WTC11 (cell line): ENCODE measurements at regions not wholly inside any gene's neighbourhood (a gene's known extent, or its start where the extent isn't known, plus 50 kb on each side); places are given as distances from the start of the nearest gene placed in this dataset.

ENCODE experiments used
- ATAC-seq: fragments of 200-7000 bp; cut with Tn5 transposase; 2 replicates; pipeline ENCODE4 v1.10.0; 2021; ENCODE audit warnings: mild to moderate bottlenecking, moderate library complexity
- CTCF ChIA-PET: fragments of 300-600 bp; sonication (Branson Sonifier 250); formaldehyde crosslinking; loops from one replicate; lab custom pipeline; 2021; ENCODE audit warnings: antibody characterized with exemption; lab: Charles Lee
- POLR2A ChIA-PET: fragments of 350-600 bp; sonication (Branson Sonifier 250); formaldehyde crosslinking; loops from one replicate; lab custom pipeline; 2021; ENCODE audit warnings: antibody characterized with exemption; lab: Charles Lee
- DNase-seq: peaks from one replicate; pipeline ENCODE4 v3.0.0; 2021; ENCODE audit warnings: low spot score
- H3K27ac Mint-ChIP-seq: 2 replicates; pipeline ENCODE4 v1.8.0; 2021; ENCODE audit warnings: mixed read lengths
- H3K27me3 Mint-ChIP-seq: 2 replicates; pipeline ENCODE4 v1.8.0; 2021; ENCODE audit warnings: low read depth, mild to moderate bottlenecking, moderate library complexity, mixed read lengths
- H3K36me3 Mint-ChIP-seq: 2 replicates; pipeline ENCODE4 v1.8.0; 2021; ENCODE audit warnings: mixed read lengths
- H3K4me1 Mint-ChIP-seq: 2 replicates; pipeline ENCODE4 v1.8.0; 2022; ENCODE audit warnings: mixed read lengths
- H3K4me3 Mint-ChIP-seq: 2 replicates; pipeline ENCODE4 v1.8.0; 2021; ENCODE audit warnings: mild to moderate bottlenecking, moderate library complexity, mixed read lengths
- H3K9me3 Mint-ChIP-seq: 2 replicates; pipeline ENCODE4 v1.8.0; 2021; ENCODE audit warnings: mixed read lengths
- FOXP1 ChIP-seq: sonication (generic); formaldehyde crosslinking; IDR thresholded peaks from 2 replicates; pipeline ENCODE4 v1.8.0; 2022; ENCODE audit warnings: missing genetic modification reagents, mild to moderate bottlenecking, moderate library complexity, borderline replicate concordance
- NR2C2 ChIP-seq: sonication (generic); formaldehyde crosslinking; IDR thresholded peaks from 2 replicates; pipeline ENCODE4 v1.8.0; 2022; ENCODE audit warnings: mild to moderate bottlenecking, missing genetic modification reagents
- RORB ChIP-seq: fragments of 250-450 bp; sonication (Bioruptor Pico); IDR thresholded peaks from 2 replicates; pipeline ENCODE4 v1.9.0; 2021; ENCODE audit warnings: mild to moderate bottlenecking
- SOX15 ChIP-seq: fragments of 250-450 bp; sonication (Bioruptor Pico); IDR thresholded peaks from 2 replicates; pipeline ENCODE4 v1.9.0; 2021; ENCODE audit warnings: mild to moderate bottlenecking
- ZNF138 ChIP-seq: sonication (generic); formaldehyde crosslinking; conservative IDR thresholded peaks from 2 replicates; pipeline ENCODE4 v1.8.1; 2022; ENCODE audit warnings: mild to moderate bottlenecking, moderate library complexity, missing genetic modification reagents
- ZNF396 ChIP-seq: fragments of 250-450 bp; sonication (Bioruptor Pico); IDR thresholded peaks from 2 replicates; pipeline ENCODE4 v1.8.0; 2021; ENCODE audit warnings: mild to moderate bottlenecking, moderate library complexity, borderline replicate concordance
- TF ChIP-seq, protein P1 (sequence below): fragments of 250-450 bp; sonication (Bioruptor Pico); IDR thresholded peaks from 2 replicates; pipeline ENCODE4 v1.9.0; 2021; ENCODE audit warnings: mild to moderate bottlenecking
- TF ChIP-seq, protein P2 (sequence below): sonication (generic); formaldehyde crosslinking; IDR thresholded peaks from 2 replicates; pipeline ENCODE4 v1.8.0; 2022; ENCODE audit warnings: missing genetic modification reagents

DNA sequence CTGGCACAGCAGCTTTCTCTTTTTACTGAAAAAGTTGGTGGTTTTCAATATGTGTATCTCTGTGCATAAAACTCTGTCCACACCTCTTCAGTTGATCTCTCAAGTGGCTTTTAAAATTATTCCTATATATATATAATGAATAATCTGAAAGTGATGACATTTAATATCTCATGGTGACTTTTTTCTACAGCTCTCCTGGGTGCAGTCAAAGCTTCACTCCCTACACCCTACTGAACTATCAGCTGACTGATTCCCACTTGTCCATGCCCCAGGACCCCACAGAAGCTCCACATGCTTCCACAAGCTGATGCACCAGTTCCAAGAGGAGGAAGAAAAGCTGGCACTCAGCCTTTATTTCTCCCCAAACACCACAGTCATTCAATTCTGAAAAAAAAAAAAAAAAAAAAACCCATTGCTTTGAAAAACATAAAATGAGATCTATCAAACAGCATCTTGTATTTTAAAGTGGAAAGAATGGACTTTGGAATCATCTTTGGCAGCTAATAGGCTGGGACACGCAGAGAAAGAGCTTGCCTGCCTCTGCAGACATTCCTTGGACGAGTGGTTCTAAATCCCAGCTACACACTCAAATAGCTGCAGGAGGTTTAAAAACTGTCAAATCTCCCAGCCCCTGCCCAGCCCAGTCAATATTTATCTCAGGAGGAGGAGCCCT, 75.3 kb upstream of the GDF10 start (continued):
- TF ChIP-seq ZNF396 (CRISPR knock-in tag), result no peak
- TF ChIP-seq RORB (CRISPR knock-in tag), result no peak
- TF ChIP-seq ZNF138, result no peak

DNA sequence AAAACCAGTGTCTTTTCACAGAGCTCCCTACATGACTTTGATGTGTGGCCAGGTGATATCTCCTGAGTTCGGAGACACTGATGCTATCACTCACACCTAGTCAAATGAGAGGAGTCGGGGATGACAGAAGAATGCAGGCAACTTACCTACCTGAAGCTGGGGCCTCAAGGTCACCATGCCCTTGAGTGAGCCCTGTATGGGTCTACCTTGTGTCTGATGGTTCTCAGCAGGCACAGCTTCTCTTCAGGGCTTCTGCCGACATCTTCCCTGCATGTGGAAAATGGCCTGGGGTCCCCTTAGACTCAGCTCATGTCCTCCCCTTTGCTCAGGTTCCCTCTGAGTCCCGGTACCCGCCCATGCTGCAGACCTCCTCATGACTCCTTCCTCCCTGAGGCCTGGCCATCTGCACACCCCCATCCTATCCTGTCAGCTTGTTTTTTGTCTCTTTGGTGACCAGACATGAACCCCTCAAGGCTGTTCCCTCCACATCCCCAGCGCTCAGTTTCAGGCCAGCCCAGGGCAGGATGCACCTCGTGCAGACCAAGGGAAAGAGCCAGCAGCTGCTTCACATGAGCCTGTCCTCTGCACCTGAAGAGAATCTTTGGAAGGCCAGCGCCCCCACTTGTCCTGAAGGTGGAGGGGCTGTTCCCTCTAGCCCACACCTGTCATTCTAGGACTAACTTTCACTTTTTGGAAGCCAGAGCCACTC, 74.6 kb upstream of the GDF10 start:
- no peak for TF ChIP-seq FOXP1 (CRISPR knock-in tag)
- CTCF ChIA-PET, result interaction anchor here (0.7 to 3.2 kb wide), 11 partner anchors 9 to 231 kb away, joined by 3 to 19 read pairs (median 3); no protein-coding TSS in a partner anchor
- ATAC-seq, result peak; percentile 73
- H3K27ac Mint-ChIP-seq, result no peak overlapping the region
- H3K4me1 Mint-ChIP-seq, result peaks cover 3% of the 10 kb centered on the region
- H3K9me3 Mint-ChIP-seq, result peaks cover 20% of the 10 kb centered on the region
- H3K36me3 Mint-ChIP-seq, result peaks cover 11% of the 10 kb centered on the region
- H3K4me3 Mint-ChIP-seq, result no peak overlapping the region
- DNase-seq, result peak; percentile 29
- POLR2A ChIA-PET, result no interaction called here
- no peaks in the 10 kb centered on the region for H3K27me3 Mint-ChIP-seq

DNA sequence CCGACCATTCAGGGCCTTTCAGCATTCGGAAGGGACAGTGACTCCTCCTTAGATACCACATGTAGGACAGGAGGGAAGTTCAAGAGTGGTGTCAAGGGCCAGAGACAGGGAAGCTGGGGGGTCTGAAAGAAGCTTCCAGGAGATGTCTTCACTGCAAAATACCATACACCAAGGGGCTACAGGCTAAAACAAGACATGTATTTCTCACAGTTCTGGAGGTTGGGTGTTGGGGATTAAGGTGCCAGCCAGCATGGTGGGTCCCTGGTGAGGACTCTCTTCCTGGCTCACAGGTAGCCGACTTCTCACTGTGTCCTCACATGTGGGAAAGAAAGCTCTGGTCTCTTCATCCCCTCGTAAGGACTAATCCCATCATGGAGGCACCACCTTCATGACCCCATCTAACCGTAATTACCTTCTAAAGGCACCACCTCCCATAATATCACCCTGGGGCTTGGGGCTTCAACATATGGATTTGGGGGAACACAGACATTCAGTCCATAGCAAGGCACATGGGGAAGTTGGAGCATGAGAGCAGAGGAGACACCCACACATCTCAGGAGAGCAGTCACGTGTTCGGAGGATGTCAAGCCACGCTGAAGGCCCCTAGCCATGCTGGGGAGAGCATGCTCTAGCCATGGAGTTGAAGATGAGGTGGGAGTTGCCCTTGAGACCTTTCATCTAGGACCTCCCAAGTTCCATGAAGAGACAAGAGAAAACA, 73.9 kb upstream of the GDF10 start:
- H3K27me3 Mint-ChIP-seq, result no peaks in the 10 kb centered on the region
- TF ChIP-seq, protein P1, sequence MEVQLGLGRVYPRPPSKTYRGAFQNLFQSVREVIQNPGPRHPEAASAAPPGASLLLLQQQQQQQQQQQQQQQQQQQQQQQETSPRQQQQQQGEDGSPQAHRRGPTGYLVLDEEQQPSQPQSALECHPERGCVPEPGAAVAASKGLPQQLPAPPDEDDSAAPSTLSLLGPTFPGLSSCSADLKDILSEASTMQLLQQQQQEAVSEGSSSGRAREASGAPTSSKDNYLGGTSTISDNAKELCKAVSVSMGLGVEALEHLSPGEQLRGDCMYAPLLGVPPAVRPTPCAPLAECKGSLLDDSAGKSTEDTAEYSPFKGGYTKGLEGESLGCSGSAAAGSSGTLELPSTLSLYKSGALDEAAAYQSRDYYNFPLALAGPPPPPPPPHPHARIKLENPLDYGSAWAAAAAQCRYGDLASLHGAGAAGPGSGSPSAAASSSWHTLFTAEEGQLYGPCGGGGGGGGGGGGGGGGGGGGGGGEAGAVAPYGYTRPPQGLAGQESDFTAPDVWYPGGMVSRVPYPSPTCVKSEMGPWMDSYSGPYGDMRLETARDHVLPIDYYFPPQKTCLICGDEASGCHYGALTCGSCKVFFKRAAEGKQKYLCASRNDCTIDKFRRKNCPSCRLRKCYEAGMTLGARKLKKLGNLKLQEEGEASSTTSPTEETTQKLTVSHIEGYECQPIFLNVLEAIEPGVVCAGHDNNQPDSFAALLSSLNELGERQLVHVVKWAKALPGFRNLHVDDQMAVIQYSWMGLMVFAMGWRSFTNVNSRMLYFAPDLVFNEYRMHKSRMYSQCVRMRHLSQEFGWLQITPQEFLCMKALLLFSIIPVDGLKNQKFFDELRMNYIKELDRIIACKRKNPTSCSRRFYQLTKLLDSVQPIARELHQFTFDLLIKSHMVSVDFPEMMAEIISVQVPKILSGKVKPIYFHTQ (CRISPR knock-in tag), result no peak
- TF ChIP-seq NR2C2 (CRISPR knock-in tag), result no peak
- TF ChIP-seq, all 79 proteins: peak for 0
- no peak for ATAC-seq
- Mint-ChIP-seq H3K9me3 (peaks cover 20% of the 10 kb centered on the region), H3K4me3 (no peak overlapping the region), H3K27ac (no peak overlapping the region), H3K4me1 (peaks cover 3% of the 10 kb centered on the region), H3K36me3 (peaks cover 11% of the 10 kb centered on the region)
- POLR2A ChIA-PET, result no interaction called here
- no peak for DNase-seq
- CTCF ChIA-PET, result interaction anchor here (1.1 to 3.2 kb wide), 4 partner anchors 43 to 193 kb away, joined by 3 to 19 read pairs (median 3); no protein-coding TSS in a partner anchor

DNA sequence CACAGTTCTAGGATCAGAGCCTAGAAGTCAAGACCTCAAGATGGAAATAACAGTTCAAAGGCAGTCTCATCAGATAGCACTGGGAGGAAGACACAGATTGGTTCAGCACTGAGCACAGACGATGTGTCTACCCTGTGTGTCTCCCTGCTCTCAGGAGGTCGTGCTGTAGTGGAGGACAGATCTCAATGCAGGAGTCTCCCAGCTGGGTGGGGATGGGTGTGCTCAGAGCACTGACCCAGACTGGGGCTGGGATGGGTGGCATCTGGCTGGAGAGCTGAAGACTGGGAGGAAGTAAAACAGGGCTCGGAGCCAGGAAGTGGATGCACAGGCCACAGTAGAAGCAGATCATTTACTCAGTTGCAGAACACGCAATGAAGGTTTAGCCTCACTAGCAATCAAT, 69.5 kb upstream of the GDF10 start:
- Mint-ChIP-seq H3K4me1 (no peaks in the 10 kb centered on the region), H3K27ac (no peak overlapping the region), H3K4me3 (no peak overlapping the region), H3K36me3 (peaks cover 11% of the 10 kb centered on the region), H3K27me3 (no peaks in the 10 kb centered on the region), H3K9me3 (peaks cover 20% of the 10 kb centered on the region)
- ATAC-seq (no peak), DNase-seq (no peak)
- CTCF ChIA-PET, result interaction anchor here (1.0 kb wide), 1 partner anchor 183 kb away, joined by 3 read pairs; no protein-coding TSS in a partner anchor
- TF ChIP-seq SOX15 (CRISPR knock-in tag), result no peak
- TF ChIP-seq, protein P2, sequence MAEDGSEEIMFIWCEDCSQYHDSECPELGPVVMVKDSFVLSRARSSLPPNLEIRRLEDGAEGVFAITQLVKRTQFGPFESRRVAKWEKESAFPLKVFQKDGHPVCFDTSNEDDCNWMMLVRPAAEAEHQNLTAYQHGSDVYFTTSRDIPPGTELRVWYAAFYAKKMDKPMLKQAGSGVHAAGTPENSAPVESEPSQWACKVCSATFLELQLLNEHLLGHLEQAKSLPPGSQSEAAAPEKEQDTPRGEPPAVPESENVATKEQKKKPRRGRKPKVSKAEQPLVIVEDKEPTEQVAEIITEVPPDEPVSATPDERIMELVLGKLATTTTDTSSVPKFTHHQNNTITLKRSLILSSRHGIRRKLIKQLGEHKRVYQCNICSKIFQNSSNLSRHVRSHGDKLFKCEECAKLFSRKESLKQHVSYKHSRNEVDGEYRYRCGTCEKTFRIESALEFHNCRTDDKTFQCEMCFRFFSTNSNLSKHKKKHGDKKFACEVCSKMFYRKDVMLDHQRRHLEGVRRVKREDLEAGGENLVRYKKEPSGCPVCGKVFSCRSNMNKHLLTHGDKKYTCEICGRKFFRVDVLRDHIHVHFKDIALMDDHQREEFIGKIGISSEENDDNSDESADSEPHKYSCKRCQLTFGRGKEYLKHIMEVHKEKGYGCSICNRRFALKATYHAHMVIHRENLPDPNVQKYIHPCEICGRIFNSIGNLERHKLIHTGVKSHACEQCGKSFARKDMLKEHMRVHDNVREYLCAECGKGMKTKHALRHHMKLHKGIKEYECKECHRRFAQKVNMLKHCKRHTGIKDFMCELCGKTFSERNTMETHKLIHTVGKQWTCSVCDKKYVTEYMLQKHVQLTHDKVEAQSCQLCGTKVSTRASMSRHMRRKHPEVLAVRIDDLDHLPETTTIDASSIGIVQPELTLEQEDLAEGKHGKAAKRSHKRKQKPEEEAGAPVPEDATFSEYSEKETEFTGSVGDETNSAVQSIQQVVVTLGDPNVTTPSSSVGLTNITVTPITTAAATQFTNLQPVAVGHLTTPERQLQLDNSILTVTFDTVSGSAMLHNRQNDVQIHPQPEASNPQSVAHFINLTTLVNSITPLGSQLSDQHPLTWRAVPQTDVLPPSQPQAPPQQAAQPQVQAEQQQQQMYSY (CRISPR knock-in tag), result peak; percentile 66
- POLR2A ChIA-PET, result no interaction called here
